Mesenchymal stem cell (in vitro differentiated cells and primary cell): ENCODE measurements at regions not wholly inside any gene's neighbourhood (a gene's known extent, or its start where the extent isn't known, plus 50 kb on each side); places are given as distances from the start of the nearest gene placed in this dataset.

Experiments
- DNase-seq: peaks from one replicate; pipeline ENCODE4 v3.0.0-alpha.2; 2013
- H2AFZ ChIP-seq: one replicate; pipeline ENCODE4 v1.6.1; 2013; ENCODE audit warnings: low read depth, mild to moderate bottlenecking, control low read depth, inconsistent platforms, low read length, moderate library complexity
- H2AK5ac ChIP-seq: 2 replicates; pipeline ENCODE4 v1.6.1; 2013; ENCODE audit warnings: low read length, moderate library complexity, mild to moderate bottlenecking, inconsistent platforms; ENCODE audit not compliant: severe bottlenecking
- H2BK120ac ChIP-seq: one replicate; pipeline ENCODE4 v1.6.1; 2013; ENCODE audit warnings: low read depth, mild to moderate bottlenecking, inconsistent platforms, low read length, moderate library complexity
- H2BK12ac ChIP-seq, 2 experiments: one replicate each; pipeline ENCODE4 v1.6.1; 2013; ENCODE audit warnings: inconsistent platforms in 2 of 2, low read length in 2 of 2, mild to moderate bottlenecking in 2 of 2, moderate library complexity in 2 of 2, control low read depth in 1 of 2
- H2BK15ac ChIP-seq: one replicate; pipeline ENCODE4 v1.6.1; 2013; ENCODE audit warnings: mild to moderate bottlenecking, low read depth, inconsistent platforms; ENCODE audit not compliant: poor library complexity, severe bottlenecking
- H2BK5ac ChIP-seq: 2 replicates; pipeline ENCODE4 v1.6.1; 2013; ENCODE audit warnings: low read depth, mild to moderate bottlenecking, low read length, control low read depth, inconsistent platforms; ENCODE audit not compliant: poor library complexity, severe bottlenecking
- H3K14ac ChIP-seq, 2 experiments: one replicate each; pipeline ENCODE4 v1.6.1; 2013; ENCODE audit warnings: inconsistent platforms in 2 of 2, low read length in 2 of 2, control low read depth in 1 of 2, mild to moderate bottlenecking in 1 of 2, moderate library complexity in 1 of 2
- H3K18ac ChIP-seq, 2 experiments: one replicate each; pipeline ENCODE4 v1.6.1; 2013; ENCODE audit warnings: inconsistent platforms in 2 of 2, low read length in 2 of 2, control low read depth in 1 of 2, low read depth in 1 of 2, mild to moderate bottlenecking in 1 of 2
- H3K23ac ChIP-seq, 2 experiments: one replicate each; pipeline ENCODE4 v1.6.1; 2013; ENCODE audit warnings: inconsistent platforms in 2 of 2, low read length in 2 of 2, mild to moderate bottlenecking in 2 of 2, moderate library complexity in 2 of 2, control low read depth in 1 of 2
- H3K27ac ChIP-seq: 2 replicates; pipeline ENCODE4 v1.5.1; 2013; ENCODE audit warnings: mild to moderate bottlenecking, moderate library complexity, low read length, control low read depth, inconsistent platforms; ENCODE audit not compliant: poor library complexity, severe bottlenecking
- H3K27me3 ChIP-seq, 2 experiments: 2 replicates each; pipeline versions ENCODE4 v1.6.1 to v1.7.0; 2013; ENCODE audit warnings: low read length in 2 of 2, mild to moderate bottlenecking in 2 of 2, moderate library complexity in 2 of 2, control low read depth in 1 of 2, inconsistent platforms in 1 of 2; ENCODE audit not compliant: control insufficient read depth in 1 of 2, insufficient read depth in 1 of 2
- H3K36me3 ChIP-seq, 2 experiments: 2 replicates each; pipeline versions ENCODE4 v1.6.1 to v1.7.0; 2013; ENCODE audit warnings: low read length in 2 of 2, control low read depth in 1 of 2, inconsistent platforms in 1 of 2, low read depth in 1 of 2, mild to moderate bottlenecking in 1 of 2; ENCODE audit not compliant: insufficient read depth in 2 of 2, control insufficient read depth in 1 of 2
- H3K4ac ChIP-seq, 2 experiments: one replicate each; pipeline ENCODE4 v1.6.1; 2013; ENCODE audit warnings: inconsistent platforms in 2 of 2, low read length in 2 of 2, mild to moderate bottlenecking in 2 of 2, moderate library complexity in 2 of 2, control low read depth in 1 of 2, low read depth in 1 of 2
- H3K4me1 ChIP-seq: 2 replicates; pipeline ENCODE4 v1.6.1; 2013; ENCODE audit warnings: low read depth, low read length, control low read depth; ENCODE audit not compliant: control insufficient read depth, insufficient read depth
- H3K4me2 ChIP-seq: 2 replicates; pipeline ENCODE4 v1.6.1; 2013; ENCODE audit warnings: low read length, mild to moderate bottlenecking, inconsistent platforms; ENCODE audit not compliant: poor library complexity, severe bottlenecking
- H3K4me3 ChIP-seq, 2 experiments: 2 replicates each; pipeline versions ENCODE4 v1.5.1 to v1.7.0; 2013; ENCODE audit warnings: low read length in 2 of 2, mild to moderate bottlenecking in 2 of 2, control low read depth in 1 of 2, low read depth in 1 of 2; ENCODE audit not compliant: insufficient read depth in 1 of 2
- H3K79me1 ChIP-seq: replicated peaks from 2 replicates; pipeline ENCODE4 v1.6.1; 2013; ENCODE audit warnings: mild to moderate bottlenecking, control low read depth, low read length, inconsistent platforms; ENCODE audit not compliant: poor library complexity, severe bottlenecking
- H3K9ac ChIP-seq: 2 replicates; pipeline ENCODE4 v1.7.0; 2013; ENCODE audit warnings: mild to moderate bottlenecking, low read length, moderate library complexity
- H3K9me3 ChIP-seq: 2 replicates; pipeline ENCODE4 v1.7.0; 2013; ENCODE audit warnings: mild to moderate bottlenecking, low read length; ENCODE audit not compliant: control insufficient read depth
- H4K8ac ChIP-seq: one replicate; pipeline ENCODE4 v1.6.1; 2013; ENCODE audit warnings: inconsistent platforms, mild to moderate bottlenecking, low read length, moderate library complexity
- H4K91ac ChIP-seq: one replicate; pipeline ENCODE4 v1.6.1; 2013; ENCODE audit warnings: mild to moderate bottlenecking, low read length, inconsistent platforms
- WGBS: methylation state at CpG from one replicate; pipeline ENCODE4 v1.1.7; 2013; ENCODE audit warnings: mixed read lengths; 5-methylcytosine and 5-hydroxymethylcytosine counted together

- WGBS: no CpG with 5 or more reads among the region's 1 CpG
- Histone ChIP-seq H3K23ac (no peak overlapping the region), H4K91ac (no peak overlapping the region), H3K27me3 (no peaks in the 10 kb centered on the region), H2BK5ac (no peak overlapping the region), H3K79me1 (no peaks in the 10 kb centered on the region), H2AK5ac (no peak overlapping the region), H3K9me3 (no peaks in the 10 kb centered on the region), H3K4ac (no peak overlapping the region), H3K18ac (no peak overlapping the region), H4K8ac (no peak overlapping the region), H2BK15ac (no peak overlapping the region), H3K4me3 (no peak overlapping the region), H3K9ac (no peak overlapping the region), H2AFZ (no peak overlapping the region), H3K4me1 (no peaks in the 10 kb centered on the region), H2BK120ac (no peak overlapping the region), H3K4me2 (no peak overlapping the region), H2BK12ac (no peak overlapping the region), H3K14ac (no peak overlapping the region), H3K27ac (no peak overlapping the region), H3K36me3 (no peaks in the 10 kb centered on the region)
- DNase-seq: no peak
These were observed 180.5 kb upstream of the B3GALT2 start for GRCh38 chr1:193366764-193367507.

DNA sequence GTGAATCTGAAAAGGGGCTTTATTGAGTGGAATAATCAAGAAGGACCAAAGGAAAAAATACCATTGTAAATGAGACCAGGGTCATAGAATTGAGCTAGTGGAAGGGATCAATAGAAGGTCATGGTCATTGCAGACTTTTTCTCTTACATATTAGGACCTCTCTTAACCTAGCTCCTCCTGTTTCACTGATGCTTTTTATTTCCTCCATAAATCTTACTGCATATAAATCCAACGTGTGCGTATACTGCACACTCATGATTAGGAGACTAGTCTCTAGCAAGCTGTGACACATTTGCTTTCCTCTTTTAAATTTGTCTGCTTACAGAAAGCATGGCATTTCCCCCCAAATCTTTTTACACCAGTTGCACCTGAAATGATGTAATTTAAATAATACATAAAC is 179.6 kb upstream of the B3GALT2 start:
- H3K9me3 ChIP-seq: no peaks in the 10 kb centered on the region
- no peaks in the 10 kb centered on the region for H3K36me3 ChIP-seq
- no peaks in the 10 kb centered on the region for H3K79me1 ChIP-seq
- no peak overlapping the region for H3K4me2 ChIP-seq
- no peaks in the 10 kb centered on the region for H3K27me3 ChIP-seq
- no peak overlapping the region for H4K91ac ChIP-seq
- H2AFZ ChIP-seq: no peak overlapping the region
- no peak overlapping the region for H3K18ac ChIP-seq
- no peak overlapping the region for H2BK12ac ChIP-seq
- H3K23ac ChIP-seq: no peak overlapping the region
- WGBS: 97% methylated on average over 2 of the region's 2 CpGs
- H3K4me1 ChIP-seq: no peaks in the 10 kb centered on the region
- H3K27ac ChIP-seq: no peak overlapping the region
- no peak overlapping the region for H4K8ac ChIP-seq
- H3K9ac ChIP-seq: no peak overlapping the region
- H3K4ac ChIP-seq: no peak overlapping the region
- H2BK120ac ChIP-seq: no peak overlapping the region
- no peak overlapping the region for H3K14ac ChIP-seq
- no peak for DNase-seq
- H2BK15ac ChIP-seq: no peak overlapping the region
- no peak overlapping the region for H3K4me3 ChIP-seq
- H2AK5ac ChIP-seq: no peak overlapping the region
- no peak overlapping the region for H2BK5ac ChIP-seq

GRCh38 chr1:193359631-193360030 is 173.2 kb upstream of the B3GALT2 start:
- Histone ChIP-seq H2BK12ac (no peak overlapping the region), H3K14ac (no peak overlapping the region), H2AK5ac (no peak overlapping the region), H3K4ac (no peak overlapping the region), H3K27me3 (no peaks in the 10 kb centered on the region), H3K18ac (no peak overlapping the region), H3K9ac (no peak overlapping the region), H4K91ac (no peak overlapping the region), H2BK5ac (no peak overlapping the region), H2BK120ac (no peak overlapping the region), H3K4me2 (no peak overlapping the region), H3K9me3 (no peaks in the 10 kb centered on the region), H3K79me1 (no peaks in the 10 kb centered on the region), H2BK15ac (no peak overlapping the region), H3K23ac (no peak overlapping the region), H3K4me1 (no peaks in the 10 kb centered on the region), H2AFZ (no peak overlapping the region), H4K8ac (no peak overlapping the region), H3K4me3 (no peak overlapping the region), H3K27ac (no peak overlapping the region), H3K36me3 (no peaks in the 10 kb centered on the region)
- no peak for DNase-seq
- 97% methylated on average over 2 of the region's 5 CpGs for WGBS

DNA sequence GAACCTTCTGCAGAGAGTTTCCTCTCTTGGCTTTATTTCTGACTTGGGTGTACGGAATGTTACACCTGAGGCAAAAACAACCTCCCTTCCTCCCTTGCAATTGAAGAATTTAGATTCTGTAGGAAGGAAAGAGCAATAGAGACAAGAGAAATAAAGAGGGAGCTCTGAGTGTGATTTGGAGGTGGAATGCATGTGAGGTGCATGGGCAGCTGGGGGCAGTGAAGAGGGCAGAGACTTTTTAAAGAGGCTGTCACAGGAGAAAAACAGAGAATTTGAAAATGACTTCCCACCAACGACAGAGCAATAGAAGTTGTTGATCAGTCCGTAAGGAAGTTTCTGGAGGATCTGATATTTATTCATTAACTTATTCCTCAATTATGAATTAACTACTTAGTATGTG is 172.0 kb upstream of the B3GALT2 start:
- Histone ChIP-seq H3K36me3 (no peaks in the 10 kb centered on the region), H3K27me3 (no peaks in the 10 kb centered on the region), H3K14ac (no peak overlapping the region), H3K18ac (no peak overlapping the region), H3K4ac (no peak overlapping the region), H3K79me1 (no peaks in the 10 kb centered on the region), H3K9ac (no peak overlapping the region), H3K4me1 (no peaks in the 10 kb centered on the region), H4K8ac (no peak overlapping the region), H3K27ac (no peak overlapping the region), H3K4me3 (no peak overlapping the region), H2AK5ac (no peak overlapping the region), H4K91ac (no peak overlapping the region), H2BK120ac (no peak overlapping the region), H3K9me3 (no peaks in the 10 kb centered on the region), H2BK12ac (no peak overlapping the region), H3K23ac (no peak overlapping the region), H2AFZ (no peak overlapping the region), H2BK5ac (no peak overlapping the region), H3K4me2 (no peak overlapping the region), H2BK15ac (no peak overlapping the region)
- DNase-seq: no peak
- no CpG with 5 or more reads among the region's 3 CpGs for WGBS
